Fibroblast of the aortic adventitia (primary cell): ENCODE measurements at regions not wholly inside any gene's neighbourhood (a gene's known extent, or its start where the extent isn't known, plus 50 kb on each side); places are given as distances from the start of the nearest gene placed in this dataset.
A peak's percentile ranks its signal among the peaks of the same experiment; 100 is the strongest.

ENCODE experiments used
- DNase-seq: peaks from one replicate; pipeline ENCODE4 v3.0.0-alpha.2; 2010; ENCODE audit warnings: low read depth
- H3K4me3 ChIP-seq: 2 replicates; pipeline ENCODE4 v1.5.1; 2011; ENCODE audit warnings: low read depth, mild to moderate bottlenecking, control low read depth, low read length, moderate library complexity
- CTCF ChIP-seq: IDR thresholded peaks from 2 replicates; pipeline ENCODE4 v1.5.1; 2011; ENCODE audit warnings: mild to moderate bottlenecking, low read length, control low read depth, inconsistent platforms; ENCODE audit not compliant: insufficient read depth

DNA sequence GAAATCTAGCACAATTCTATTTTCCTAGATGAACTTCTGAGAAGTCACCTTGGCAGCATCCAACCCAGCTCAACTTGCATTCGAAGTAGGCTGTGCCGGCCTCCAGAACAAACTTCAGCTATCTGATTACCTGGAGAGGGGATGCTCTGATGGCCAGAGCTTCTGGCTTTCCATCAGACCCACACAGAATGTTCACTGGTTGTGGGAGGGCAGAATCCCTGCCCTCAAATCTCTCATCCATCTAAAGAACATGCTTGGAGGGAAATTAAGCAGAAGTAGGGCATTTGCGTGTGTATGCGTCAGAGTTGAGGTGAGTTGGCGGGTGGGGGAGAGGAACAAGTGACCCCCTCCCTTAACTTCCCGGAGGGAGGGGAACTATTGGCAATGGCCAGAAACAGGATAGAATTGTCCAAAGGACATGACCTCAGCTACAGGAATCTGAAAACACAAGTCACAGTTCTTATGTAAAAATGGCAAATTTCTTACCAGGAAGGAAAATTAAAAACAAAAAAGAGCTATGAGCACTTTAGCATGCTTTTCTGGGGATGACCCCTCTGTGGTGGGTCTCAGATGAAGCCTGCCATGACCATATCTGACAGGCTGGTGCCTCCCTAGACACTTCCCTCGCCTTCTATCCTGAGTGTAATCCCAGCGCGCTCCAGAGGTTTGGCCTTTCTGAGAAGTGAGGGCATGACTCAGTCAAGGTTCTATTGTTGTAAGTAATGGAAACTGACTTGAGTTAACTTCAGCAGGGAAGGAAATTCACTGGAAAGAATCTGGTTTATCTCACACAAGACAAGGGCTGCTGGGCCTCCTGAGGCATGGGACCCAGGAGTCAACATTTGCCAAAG lies 278.8 kb downstream of the RPS24 start:
- peak; percentile 98 for DNase-seq
- peak; percentile 41 for TF ChIP-seq CTCF
- H3K4me3 ChIP-seq: no peak overlapping the region

DNA sequence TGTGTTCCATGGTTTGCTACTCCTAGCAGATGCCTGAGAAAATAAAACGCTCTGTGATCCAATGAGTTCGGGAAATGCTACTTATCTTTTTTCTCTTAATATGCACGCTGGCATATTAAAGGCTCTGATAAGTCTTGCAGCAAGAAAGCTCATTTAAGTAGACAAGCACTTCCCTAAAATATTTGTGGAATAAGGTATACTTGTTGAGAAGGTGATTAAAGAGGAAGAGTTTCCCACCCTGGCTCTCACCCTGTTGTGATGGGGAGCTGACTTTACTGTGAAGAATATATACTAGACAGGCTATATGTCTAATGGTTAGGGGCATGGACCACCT lies 279.4 kb downstream of the RPS24 start:
- H3K4me3 ChIP-seq: no peak overlapping the region
- DNase-seq: no peak
- no peak for TF ChIP-seq CTCF

- TF ChIP-seq CTCF: no peak
- no peak overlapping the region for H3K4me3 ChIP-seq
- DNase-seq: no peak
Measured at GRCh38 chr10:78313636-78314035, 280.0 kb downstream of the RPS24 start.

GRCh38 chr10:78314651-78315050 lies 281.0 kb downstream of the RPS24 start:
- no peak overlapping the region for H3K4me3 ChIP-seq
- TF ChIP-seq CTCF: no peak
- no peak for DNase-seq

DNA sequence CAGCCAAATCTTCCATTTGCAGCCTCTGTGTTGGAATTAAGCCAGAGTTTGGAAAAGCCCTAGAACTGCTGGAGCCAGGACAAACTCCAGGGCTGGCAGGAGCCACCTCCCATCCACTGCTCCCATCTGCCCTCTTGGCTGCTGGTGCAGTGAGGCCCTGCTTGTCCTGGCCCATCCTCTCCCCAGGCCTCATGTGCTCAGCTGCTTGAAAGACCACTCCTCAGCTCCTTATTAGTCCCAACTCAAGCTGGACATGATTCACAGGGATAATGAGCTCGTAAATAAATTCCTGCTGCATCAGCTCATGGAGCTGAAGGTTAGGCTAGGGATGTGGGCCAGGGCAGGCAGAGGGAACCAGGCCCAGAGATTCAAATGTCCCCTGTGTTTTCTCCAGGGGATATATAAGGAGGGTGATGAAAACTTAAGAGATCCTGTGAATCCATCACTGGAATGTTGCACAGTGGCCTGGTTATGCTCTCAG lies 282.8 kb downstream of the RPS24 start:
- no peak for TF ChIP-seq CTCF
- peak; percentile 75 for DNase-seq
- H3K4me3 ChIP-seq: no peak overlapping the region

- no peak for TF ChIP-seq CTCF
- no peak for DNase-seq
- no peak overlapping the region for H3K4me3 ChIP-seq
Measured at GRCh38 chr10:78318305-78318704, 284.6 kb downstream of the RPS24 start.

GRCh38 chr10:78319371-78319770 lies 285.7 kb downstream of the RPS24 start:
- TF ChIP-seq CTCF: no peak
- no peak overlapping the region for H3K4me3 ChIP-seq
- no peak for DNase-seq
